RWPE2 (cell line): ENCODE measurements at regions not wholly inside any gene's neighbourhood (a gene's known extent, or its start where the extent isn't known, plus 50 kb on each side); places are given as distances from the start of the nearest gene placed in this dataset.

ENCODE experiments used
- ATAC-seq: fragments of 200-7000 bp; cut with Tn5 transposase; 3 replicates; pipeline ENCODE4 v1.9.1; 2021; ENCODE audit warnings: low read depth
- DNase-seq: peaks from one replicate; pipeline ENCODE4 v3.0.0-alpha.2; 2020; ENCODE audit warnings: low spot score
- H3K27ac ChIP-seq: fragments of 450-650 bp; 2 replicates; pipeline ENCODE4 v1.5.1; 2017; ENCODE audit warnings: mild to moderate bottlenecking; ENCODE audit not compliant: poor library complexity, severe bottlenecking
- H3K27me3 ChIP-seq: fragments of 250-450 bp; sonication (Bioruptor Pico); 2 replicates; pipeline ENCODE4 v1.5.1; 2021; ENCODE audit warnings: mild to moderate bottlenecking, moderate library complexity; ENCODE audit not compliant: insufficient read depth, poor library complexity, severe bottlenecking
- H3K36me3 ChIP-seq: fragments of 250-450 bp; sonication (Bioruptor Pico); 2 replicates; pipeline ENCODE4 v1.5.1; 2020; ENCODE audit warnings: low read depth, mild to moderate bottlenecking, moderate library complexity
- H3K4me1 ChIP-seq: fragments of 250-450 bp; sonication (Bioruptor Pico); 2 replicates; pipeline ENCODE4 v1.5.1; 2021; ENCODE audit warnings: mild to moderate bottlenecking, moderate library complexity; ENCODE audit not compliant: insufficient read depth, poor library complexity, severe bottlenecking
- H3K4me3 ChIP-seq: fragments of 250-450 bp; sonication (Bioruptor Pico); 2 replicates; pipeline ENCODE4 v1.5.1; 2021; ENCODE audit warnings: mild to moderate bottlenecking, moderate library complexity; ENCODE audit not compliant: severe bottlenecking
- H3K9me3 ChIP-seq: fragments of 250-450 bp; sonication (Bioruptor Pico); 2 replicates; pipeline ENCODE4 v1.5.1; 2021; ENCODE audit warnings: mild to moderate bottlenecking, moderate library complexity; ENCODE audit not compliant: severe bottlenecking
- CTCF ChIP-seq: fragments of 450-650 bp; IDR thresholded peaks from one replicate; pipeline ENCODE4 v1.5.1; 2017; ENCODE audit warnings: mild to moderate bottlenecking, moderate library complexity; ENCODE audit not compliant: poor library complexity, severe bottlenecking

GRCh38 chr11:38173676-38174075 is 1575.6 kb upstream of the RAG2 start:
- no peaks in the 10 kb centered on the region for H3K9me3 ChIP-seq
- H3K4me3 ChIP-seq, result no peak overlapping the region
- H3K27me3 ChIP-seq, result no peaks in the 10 kb centered on the region
- no peak for TF ChIP-seq CTCF
- no peak for DNase-seq
- ATAC-seq, result no peak
- no peaks in the 10 kb centered on the region for H3K36me3 ChIP-seq
- no peak overlapping the region for H3K27ac ChIP-seq
- H3K4me1 ChIP-seq, result peaks cover 5% of the 10 kb centered on the region

DNA sequence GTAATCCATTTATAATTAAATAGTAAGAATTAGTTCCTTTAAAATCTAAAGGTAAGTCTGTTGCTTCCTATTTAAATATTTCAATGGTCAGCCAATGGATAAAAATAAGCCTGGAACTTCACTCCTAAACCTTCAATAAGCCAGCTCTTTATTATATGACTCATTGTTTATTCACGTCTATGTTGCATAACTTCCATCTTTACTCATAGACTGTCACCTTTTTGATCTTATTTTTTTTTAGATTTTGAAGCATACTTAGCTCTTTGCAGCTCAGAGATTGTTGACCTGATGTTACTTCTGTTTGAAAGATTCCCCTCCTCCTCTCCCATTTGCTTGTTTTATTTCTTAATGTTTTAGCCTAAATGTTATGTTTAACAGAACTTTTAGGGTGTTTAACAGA is 1571.2 kb upstream of the RAG2 start:
- TF ChIP-seq CTCF, result no peak
- Histone ChIP-seq H3K4me1 (peaks cover 6% of the 10 kb centered on the region), H3K9me3 (no peaks in the 10 kb centered on the region), H3K4me3 (no peak overlapping the region), H3K27ac (no peak overlapping the region), H3K27me3 (no peaks in the 10 kb centered on the region), H3K36me3 (no peaks in the 10 kb centered on the region)
- ATAC-seq (peak; percentile 94), DNase-seq (no peak)

DNA sequence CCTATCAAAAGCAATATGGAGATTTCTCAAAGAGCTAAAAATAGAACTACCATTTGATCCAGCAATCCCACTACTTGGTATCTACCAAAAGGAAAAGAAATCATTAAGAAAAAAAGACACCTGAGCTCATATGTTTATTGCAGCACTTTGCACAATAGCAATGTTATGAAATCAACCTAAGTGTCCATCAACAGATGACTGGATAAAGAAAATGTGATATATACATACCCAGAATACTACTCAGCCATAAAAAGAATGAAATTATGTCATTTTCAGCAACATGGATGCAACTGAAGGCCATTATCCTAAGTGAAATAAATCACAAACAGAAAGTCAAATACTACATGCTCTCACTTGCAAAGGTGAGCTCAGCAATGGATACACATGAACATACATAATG is 1565.5 kb upstream of the RAG2 start:
- Histone ChIP-seq H3K4me3 (no peak overlapping the region), H3K36me3 (no peaks in the 10 kb centered on the region), H3K27ac (no peak overlapping the region), H3K27me3 (no peaks in the 10 kb centered on the region), H3K4me1 (no peaks in the 10 kb centered on the region), H3K9me3 (no peaks in the 10 kb centered on the region)
- no peak for ATAC-seq
- no peak for TF ChIP-seq CTCF
- no peak for DNase-seq

- TF ChIP-seq CTCF, result no peak
- Histone ChIP-seq H3K27ac (no peak overlapping the region), H3K27me3 (no peaks in the 10 kb centered on the region), H3K4me1 (no peaks in the 10 kb centered on the region), H3K4me3 (no peak overlapping the region), H3K36me3 (no peaks in the 10 kb centered on the region), H3K9me3 (no peaks in the 10 kb centered on the region)
- DNase-seq, result no peak
- ATAC-seq, result no peak
Observed at GRCh38 chr11:38160433-38160832, 1562.4 kb upstream of the RAG2 start.

- Histone ChIP-seq H3K27me3 (no peaks in the 10 kb centered on the region), H3K9me3 (no peaks in the 10 kb centered on the region), H3K27ac (no peak overlapping the region), H3K4me1 (no peaks in the 10 kb centered on the region), H3K36me3 (no peaks in the 10 kb centered on the region), H3K4me3 (no peak overlapping the region)
- DNase-seq (no peak), ATAC-seq (no peak)
- no peak for TF ChIP-seq CTCF
Observed at GRCh38 chr11:38159038-38159437, 1561.0 kb upstream of the RAG2 start.
